ENCODE measurements at regions not wholly inside any gene's neighbourhood (a gene's known extent, or its start where the extent isn't known, plus 50 kb on each side); places are given as distances from the start of the nearest gene placed in this dataset.

DNA sequence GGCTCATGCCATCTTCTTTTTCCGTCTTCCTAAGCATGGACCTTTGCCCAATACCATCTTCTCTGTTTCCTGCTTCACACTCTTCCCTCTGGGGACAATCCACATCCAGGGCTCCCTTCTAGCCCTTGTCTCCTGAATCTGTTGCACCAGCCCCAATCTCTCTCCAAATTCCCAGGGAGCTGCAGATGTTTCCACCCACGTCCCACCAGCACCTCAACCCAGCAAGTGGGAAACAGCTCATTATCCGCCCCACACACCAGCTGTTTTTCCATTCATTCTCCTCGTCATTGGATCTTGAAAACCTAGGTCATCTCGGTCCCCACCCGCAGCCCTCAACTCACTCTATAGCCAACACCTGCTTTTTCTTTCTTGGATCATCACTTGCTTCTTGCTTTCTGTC lies 185.0 kb upstream of the CDYL start:
- DNase-seq (ENCODE audit: low read depth in 3 of 3, low spot score in 1 of 3): no peak

DNA sequence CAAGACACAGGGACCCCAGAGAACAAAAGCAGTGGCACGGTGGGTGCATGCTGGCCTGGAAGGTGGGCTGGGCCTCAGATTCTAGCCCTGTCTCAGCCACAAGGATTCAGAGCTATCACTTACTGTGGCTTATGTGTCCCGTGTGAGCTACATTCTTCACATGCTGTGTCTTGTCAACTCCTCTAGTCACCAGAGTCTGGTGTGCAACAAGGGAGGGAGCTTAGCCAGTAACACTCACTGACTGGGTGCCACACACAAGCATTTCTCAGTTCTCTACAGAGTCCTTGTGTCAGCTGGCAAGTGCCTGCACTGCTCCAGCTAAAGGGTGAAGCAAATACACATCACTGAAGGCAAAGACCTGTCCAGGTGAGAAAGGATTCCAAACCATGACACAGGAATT lies 186.9 kb upstream of the CDYL start:
- DNase-seq (ENCODE audit: low read depth in 3 of 3, low spot score in 1 of 3): no peak

DNA sequence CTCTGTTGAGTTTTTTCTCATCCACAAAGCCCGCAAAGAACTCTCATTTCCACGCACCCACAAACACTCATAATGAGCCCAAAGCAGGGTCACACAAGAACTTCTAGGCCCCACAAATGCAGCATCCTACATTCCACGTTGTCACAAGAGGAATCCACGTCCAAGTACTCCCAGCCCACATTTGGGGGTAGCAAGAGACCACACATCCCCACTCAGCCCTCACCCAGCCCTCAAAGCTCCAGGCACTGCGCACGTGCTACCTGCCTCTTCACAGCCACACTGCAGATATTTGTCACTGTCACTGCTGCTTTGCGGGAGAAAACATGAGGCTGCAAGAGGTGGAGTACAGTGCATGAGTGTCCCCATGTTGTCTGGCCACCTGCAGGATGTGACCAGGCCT lies 187.6 kb upstream of the CDYL start:
- DNase-seq (ENCODE audit: low read depth in 3 of 3, low spot score in 1 of 3): no peak

DNA sequence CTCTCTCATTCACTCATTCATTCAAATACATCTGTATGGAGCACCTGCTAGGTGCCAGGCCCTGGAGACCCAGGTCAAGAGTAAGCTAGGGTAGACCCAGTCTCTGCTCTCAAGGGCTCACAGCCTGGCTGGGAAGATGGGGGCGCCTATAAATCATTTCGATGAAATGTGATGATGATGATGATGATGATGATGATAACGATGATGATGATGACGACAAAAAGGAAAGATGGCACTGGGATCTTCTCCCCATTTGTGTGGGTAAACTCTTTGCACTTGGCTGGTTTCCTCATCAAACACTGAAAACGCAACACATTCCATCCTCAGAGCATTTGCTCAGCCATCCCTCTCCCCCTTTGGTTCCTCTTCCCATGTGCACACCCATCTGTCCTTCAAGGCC lies 188.0 kb upstream of the CDYL start:
- no peak for DNase-seq (ENCODE audit: low read depth in 3 of 3, low spot score in 1 of 3)

DNA sequence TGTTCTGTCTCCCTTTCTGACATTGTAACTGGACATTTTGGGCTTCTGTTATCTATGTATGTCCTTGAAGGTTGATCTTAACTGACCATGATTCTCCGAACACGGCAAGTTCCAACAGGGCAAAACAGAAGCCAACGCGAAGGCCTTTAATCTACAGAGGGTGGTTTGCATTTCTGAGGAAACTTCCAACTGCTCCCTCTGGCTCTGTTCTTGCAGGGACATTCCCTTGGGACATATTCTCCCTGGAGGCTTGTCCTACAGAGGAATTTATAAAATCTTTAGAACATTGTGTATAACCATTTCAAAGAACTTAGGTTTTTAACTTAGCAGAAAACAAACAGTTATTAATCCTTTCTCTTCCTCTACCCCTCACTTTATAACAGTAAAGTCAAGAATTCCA lies 189.0 kb upstream of the CDYL start:
- no peak for DNase-seq (ENCODE audit: low read depth in 3 of 3, low spot score in 1 of 3)

GRCh38 chr6:4586469-4586859 lies 189.7 kb upstream of the CDYL start:
- DNase-seq (ENCODE audit: low read depth in 3 of 3, low spot score in 1 of 3): no peak

DNA sequence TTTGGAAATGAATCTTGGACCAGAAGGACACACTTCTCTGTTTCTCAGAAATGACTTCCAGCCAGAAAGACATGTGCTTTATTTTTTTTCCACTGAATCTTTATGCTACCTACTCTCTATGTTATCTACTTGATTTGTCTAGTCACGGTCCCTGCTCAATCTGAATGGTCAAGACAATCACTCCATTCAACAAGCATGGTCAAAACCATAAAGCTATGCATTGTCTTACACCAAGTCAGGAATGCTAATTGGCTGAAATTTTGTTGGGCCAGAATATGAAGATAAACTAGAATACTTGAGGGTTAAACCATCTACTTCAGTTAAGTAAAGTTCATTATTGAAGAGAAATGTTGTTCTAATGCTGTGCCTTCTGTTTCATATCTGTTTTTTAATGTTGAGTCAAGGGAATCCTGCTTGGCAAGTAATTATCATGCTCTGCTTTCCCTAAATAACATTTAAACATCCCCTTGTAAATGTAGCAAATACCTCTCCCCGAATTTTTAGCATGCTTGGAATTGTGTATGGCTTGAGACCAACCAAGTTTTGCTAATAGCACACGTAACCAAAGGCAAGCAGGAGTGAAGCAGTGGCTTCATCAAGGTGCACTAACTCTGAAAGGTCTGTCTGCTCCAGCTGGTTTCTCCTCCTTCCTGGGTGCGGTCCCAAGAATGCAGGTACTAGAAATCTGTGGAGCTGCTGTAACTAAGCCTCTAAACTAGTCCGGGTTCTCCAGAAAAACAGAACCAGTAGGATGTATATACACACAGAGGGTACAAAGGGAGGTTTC lies 190.3 kb upstream of the CDYL start:
- no peak for DNase-seq (ENCODE audit: low read depth in 3 of 3, low spot score in 1 of 3)

- no peak for DNase-seq (ENCODE audit: low read depth in 3 of 3, low spot score in 1 of 3)
Measured at GRCh38 chr6:4584801-4585200, 191.4 kb upstream of the CDYL start.

- no peak for DNase-seq (ENCODE audit: low read depth in 3 of 3, low spot score in 1 of 3)
Measured at GRCh38 chr6:4582506-4583417, 193.4 kb upstream of the CDYL start.

GRCh38 chr6:4581468-4582385 lies 194.5 kb upstream of the CDYL start:
- DNase-seq (ENCODE audit: low read depth in 3 of 3, low spot score in 1 of 3): no peak

DNA sequence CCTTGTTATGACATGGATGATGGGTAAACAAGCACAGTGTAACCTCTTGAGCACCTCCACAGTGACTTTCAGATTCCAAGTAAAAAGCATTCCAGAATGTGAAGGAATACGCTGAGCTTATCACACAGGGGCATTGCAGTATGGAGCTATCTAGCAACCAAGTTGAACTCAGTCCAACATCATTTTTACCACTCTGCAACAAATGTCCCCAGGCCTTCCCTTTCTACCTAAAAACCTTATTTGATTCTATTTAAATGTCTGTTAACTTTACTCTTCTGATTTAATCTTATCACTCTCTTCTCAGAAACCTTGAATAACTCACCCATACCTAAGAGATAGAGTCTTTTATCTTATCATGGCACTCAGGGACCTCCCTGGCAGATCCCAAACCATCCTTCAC lies 195.8 kb upstream of the CDYL start:
- no peak for DNase-seq (ENCODE audit: low read depth in 3 of 3, low spot score in 1 of 3)

- no peak for DNase-seq (ENCODE audit: low read depth in 3 of 3, low spot score in 1 of 3)
Measured at GRCh38 chr6:4577406-4577805, 198.8 kb upstream of the CDYL start.

GRCh38 chr6:4575714-4576113 lies 200.5 kb upstream of the CDYL start:
- DNase-seq (ENCODE audit: low read depth in 3 of 3, low spot score in 1 of 3): no peak

DNA sequence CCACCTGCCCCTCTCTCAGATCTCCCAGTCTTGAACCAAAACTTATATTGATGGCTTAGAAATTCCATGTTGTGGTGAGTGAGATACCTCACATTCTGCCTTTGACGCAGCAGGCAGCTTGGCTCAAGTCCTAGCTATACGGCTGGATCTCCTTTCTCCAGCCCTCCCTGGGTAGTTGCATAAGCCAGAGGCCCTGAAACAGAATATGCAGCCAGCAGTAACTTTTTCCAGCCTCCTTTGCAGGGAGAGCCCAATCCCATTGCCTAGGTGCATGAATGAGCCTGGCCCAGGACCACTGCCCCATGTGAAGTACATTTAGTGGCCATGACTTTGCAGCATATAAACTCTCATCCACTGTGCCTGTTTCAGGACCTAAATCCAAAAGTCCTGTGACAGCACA lies 202.2 kb upstream of the CDYL start:
- DNase-seq (ENCODE audit: low read depth in 3 of 3, low spot score in 1 of 3): no peak

DNA sequence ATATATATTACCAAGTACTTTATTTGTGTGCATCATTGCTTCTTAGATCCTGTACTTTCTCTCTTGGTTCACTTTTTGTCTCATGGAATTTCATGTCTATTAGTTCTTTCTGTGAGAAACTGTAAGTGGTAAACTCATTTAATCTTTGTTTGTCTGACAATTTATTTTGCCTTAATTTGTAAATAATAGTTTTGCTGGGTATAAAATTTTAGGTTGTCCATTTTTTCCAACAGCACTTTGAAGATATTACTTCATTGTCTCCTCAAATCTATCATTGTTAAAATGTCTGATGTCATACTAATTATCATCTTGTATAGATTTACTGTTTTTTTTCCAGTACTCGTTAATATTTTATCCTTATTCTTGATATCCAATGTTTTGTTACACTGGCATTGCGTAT lies 205.2 kb upstream of the CDYL start:
- DNase-seq (ENCODE audit: low read depth in 3 of 3, low spot score in 1 of 3): no peak

DNA sequence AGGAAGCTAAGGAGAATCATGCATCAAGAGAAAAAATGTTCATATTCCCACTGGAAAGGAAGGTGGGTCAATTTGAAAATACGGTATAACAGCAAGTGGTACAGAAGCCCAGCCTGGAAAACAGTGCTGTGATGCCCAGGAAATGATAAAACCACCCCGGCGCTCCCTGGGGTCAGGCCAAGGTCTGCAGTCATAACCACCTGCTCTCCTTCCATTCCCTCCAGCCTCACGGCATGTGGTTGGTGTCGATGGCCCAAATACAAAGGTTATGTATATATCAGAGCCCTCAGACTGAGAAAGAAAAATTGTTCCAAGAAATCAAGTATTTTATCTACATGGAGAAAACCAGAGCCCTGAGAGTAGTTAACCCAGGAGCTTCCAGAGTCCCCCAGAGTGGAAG lies 208.1 kb upstream of the CDYL start:
- DNase-seq (ENCODE audit: low read depth in 3 of 3, low spot score in 1 of 3): no peak

GRCh38 chr6:4567141-4567540 lies 209.1 kb upstream of the CDYL start:
- no peak for DNase-seq (ENCODE audit: low read depth in 3 of 3, low spot score in 1 of 3)

- DNase-seq (ENCODE audit: low read depth in 3 of 3, low spot score in 1 of 3): no peak
Measured at GRCh38 chr6:4565301-4566250, 210.6 kb upstream of the CDYL start.

GRCh38 chr6:4564801-4565271 lies 211.4 kb upstream of the CDYL start:
- no peak for DNase-seq (ENCODE audit: low read depth in 3 of 3, low spot score in 1 of 3)

DNA sequence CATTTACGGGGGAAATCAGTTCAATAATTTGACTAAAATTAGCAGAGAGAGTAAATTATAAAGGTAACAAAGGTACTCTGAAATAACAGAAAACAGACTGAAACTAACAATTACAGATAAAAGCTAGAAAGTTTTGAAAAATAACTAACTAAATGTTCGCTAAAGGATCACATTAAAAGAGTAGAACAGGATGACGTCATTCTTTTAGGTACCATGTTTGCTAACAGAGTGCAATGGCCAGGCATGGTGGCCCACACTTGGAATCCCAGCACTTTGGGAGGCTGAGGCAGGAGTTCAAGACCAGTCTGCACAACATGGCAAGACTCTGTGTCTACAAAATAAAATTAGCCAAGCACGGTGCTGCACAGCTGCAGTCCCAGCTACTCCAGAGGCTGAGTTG lies 212.3 kb upstream of the CDYL start:
- no peak for DNase-seq (ENCODE audit: low read depth in 3 of 3, low spot score in 1 of 3)
